Psoas muscle (tissue), 7 donors: ENCODE measurements at regions not wholly inside any gene's neighbourhood (a gene's known extent, or its start where the extent isn't known, plus 50 kb on each side); places are given as distances from the start of the nearest gene placed in this dataset.

Experiments
- ATAC-seq, 4 donors: fragments of 200-7000 bp; cut with Tn5 transposase; one replicate each; pipeline ENCODE4 v1.9.1; 2020; ENCODE audit warnings: moderate library complexity in 3 of 4, mild to moderate bottlenecking in 2 of 4
- DNase-seq, 2 donors: peaks; one replicate each; pipeline ENCODE4 v3.0.0-alpha.2; 2020
- H3K27ac ChIP-seq: fragments of 200-600 bp; one replicate; pipeline ENCODE4 v1.8.0; 2022
- H3K27me3 ChIP-seq, 3 donors: fragments of 200-600 bp in 1 of 3; one replicate each; pipeline versions ENCODE4 v1.6.1 to v1.8.0; 2013 to 2022; ENCODE audit warnings: low read length in 2 of 3, mild to moderate bottlenecking in 2 of 3, moderate library complexity in 1 of 3; ENCODE audit not compliant: insufficient read depth in 3 of 3
- H3K36me3 ChIP-seq, 2 donors: fragments of 200-600 bp in 1 of 2; one replicate each; pipeline versions ENCODE4 v1.6.1 to v1.8.0; 2013 to 2022; ENCODE audit warnings: low read depth in 1 of 2, mild to moderate bottlenecking in 1 of 2, moderate library complexity in 1 of 2; ENCODE audit not compliant: insufficient read depth in 1 of 2
- H3K4me1 ChIP-seq: fragments of 200-600 bp; one replicate; pipeline ENCODE4 v1.8.0; 2022
- H3K4me3 ChIP-seq: fragments of 200-600 bp; one replicate; pipeline ENCODE4 v1.8.0; 2022; ENCODE audit warnings: mild to moderate bottlenecking
- H3K9me3 ChIP-seq: fragments of 200-600 bp; one replicate; pipeline ENCODE4 v1.8.0; 2022
- WGBS, 3 donors: extraction: QIAGEN DNeasy Blood & Tissue Kit; methylation state at CpG; one replicate each; pipeline versions ENCODE4 v1.1.6 to v1.1.7; 2013; 5-methylcytosine and 5-hydroxymethylcytosine counted together
- intact Hi-C, 2 donors: fragments of 100-400 bp; cut with DNase I; formaldehyde crosslinking; loops; one replicate each; pipeline versions ENCODE4 v1.11.0 to v1.14.2; 2022
- TF ChIP-seq, protein P1 (sequence below): fragments of 200-600 bp; IDR thresholded peaks from one replicate; pipeline ENCODE4 v1.8.0; 2022; ENCODE audit warnings: antibody characterized with exemption
- donor health status: healthy with polysubstance abuse.
- donor health status: DM: no; HTN: no; CAD: no; lungs with moderate emphysema.
- donor health status: Bipolar disorder and iron deficiency.
- donor health status: healthy.
- donor health status: DM: yes; HTN: yes; CAD: no.
- donor health status: DM: no; HTN: no; CAD: no.
- donor health status: DM: yes; HTN: yes; CAD: no.

DNA sequence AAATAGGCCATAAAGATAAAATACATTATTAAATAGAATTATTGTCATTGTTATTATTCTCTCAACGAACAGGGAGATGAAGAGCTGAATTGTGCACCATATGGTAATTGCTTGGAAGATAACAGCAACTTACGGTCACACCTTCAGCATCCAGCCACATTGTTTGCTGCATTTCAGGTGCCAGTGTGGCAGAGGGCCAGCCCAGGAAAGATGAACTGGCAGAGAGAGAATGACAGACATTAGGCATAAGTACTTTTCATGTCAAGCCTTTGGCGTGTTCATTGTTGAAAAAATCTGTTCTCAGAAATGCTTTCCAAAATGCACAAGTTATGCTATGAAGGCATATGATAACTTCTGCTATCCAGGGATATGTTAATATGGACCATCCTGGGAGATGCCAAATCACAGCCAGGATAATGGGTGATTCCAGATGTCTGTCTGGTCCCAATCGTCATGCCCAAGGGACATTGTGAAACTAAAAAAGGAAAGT is 748.6 kb upstream of the PIK3C3 start:
- TF ChIP-seq, protein P1, sequence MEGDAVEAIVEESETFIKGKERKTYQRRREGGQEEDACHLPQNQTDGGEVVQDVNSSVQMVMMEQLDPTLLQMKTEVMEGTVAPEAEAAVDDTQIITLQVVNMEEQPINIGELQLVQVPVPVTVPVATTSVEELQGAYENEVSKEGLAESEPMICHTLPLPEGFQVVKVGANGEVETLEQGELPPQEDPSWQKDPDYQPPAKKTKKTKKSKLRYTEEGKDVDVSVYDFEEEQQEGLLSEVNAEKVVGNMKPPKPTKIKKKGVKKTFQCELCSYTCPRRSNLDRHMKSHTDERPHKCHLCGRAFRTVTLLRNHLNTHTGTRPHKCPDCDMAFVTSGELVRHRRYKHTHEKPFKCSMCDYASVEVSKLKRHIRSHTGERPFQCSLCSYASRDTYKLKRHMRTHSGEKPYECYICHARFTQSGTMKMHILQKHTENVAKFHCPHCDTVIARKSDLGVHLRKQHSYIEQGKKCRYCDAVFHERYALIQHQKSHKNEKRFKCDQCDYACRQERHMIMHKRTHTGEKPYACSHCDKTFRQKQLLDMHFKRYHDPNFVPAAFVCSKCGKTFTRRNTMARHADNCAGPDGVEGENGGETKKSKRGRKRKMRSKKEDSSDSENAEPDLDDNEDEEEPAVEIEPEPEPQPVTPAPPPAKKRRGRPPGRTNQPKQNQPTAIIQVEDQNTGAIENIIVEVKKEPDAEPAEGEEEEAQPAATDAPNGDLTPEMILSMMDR = no peak
- H3K9me3 ChIP-seq = no peaks in the 10 kb centered on the region
- no peaks in the 10 kb centered on the region for H3K36me3 ChIP-seq
- 73 to 78% (median 76%) methylated on average over 4 of the region's 4 CpGs for WGBS, 3 donors
- DNase-seq (no peak), ATAC-seq (no peak)
- intact Hi-C loops = no loop called here
- H3K4me1 ChIP-seq = no peaks in the 10 kb centered on the region
- H3K27ac ChIP-seq = no peak overlapping the region
- no peaks in the 10 kb centered on the region for H3K27me3 ChIP-seq
- no peak overlapping the region for H3K4me3 ChIP-seq

DNA sequence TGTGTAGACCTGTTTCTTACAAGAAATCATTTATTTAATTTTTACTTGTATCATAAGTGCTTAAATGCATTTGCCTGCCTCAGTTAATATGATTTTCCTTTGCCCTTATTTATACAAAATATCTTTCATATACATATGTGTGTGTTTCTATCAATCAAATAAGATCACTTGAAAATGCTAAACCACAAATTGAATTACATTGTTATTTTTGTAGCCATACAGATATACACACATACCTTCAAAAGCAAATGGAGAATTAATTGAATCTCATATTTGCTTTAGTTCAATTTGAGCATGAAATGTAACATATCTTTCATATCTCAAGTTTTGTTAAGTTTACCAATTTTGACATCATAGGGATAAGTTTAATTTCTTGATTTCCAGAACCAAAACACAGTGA is 755.8 kb upstream of the PIK3C3 start:
- DNase-seq (no peak), ATAC-seq (no peak)
- TF ChIP-seq, protein P1 = no peak
- no peak overlapping the region for H3K4me3 ChIP-seq
- no peak overlapping the region for H3K27ac ChIP-seq
- no peaks in the 10 kb centered on the region for H3K36me3 ChIP-seq
- intact Hi-C loops = no loop called here
- H3K27me3 ChIP-seq = no peaks in the 10 kb centered on the region
- H3K4me1 ChIP-seq = no peaks in the 10 kb centered on the region
- H3K9me3 ChIP-seq = peaks cover 4% of the 10 kb centered on the region

DNA sequence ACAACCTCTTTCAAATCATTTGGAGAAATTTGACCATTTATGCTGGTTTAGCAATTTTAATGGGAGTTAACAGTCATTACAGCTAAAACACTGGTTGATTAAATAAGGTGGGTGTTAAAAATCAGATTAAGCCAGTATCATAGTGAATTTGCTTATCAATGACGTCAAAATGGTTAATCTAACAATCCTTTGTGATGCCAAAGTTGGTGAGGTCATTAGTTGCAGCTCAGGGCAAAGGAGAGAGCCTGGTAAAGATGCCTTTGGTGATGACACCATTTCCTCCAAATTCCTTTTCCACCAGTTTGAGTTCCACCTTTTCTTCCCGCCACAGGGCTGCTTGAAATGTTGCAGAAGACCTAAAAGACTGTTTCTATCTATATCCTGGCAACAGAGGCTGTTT is 757.1 kb upstream of the PIK3C3 start:
- TF ChIP-seq, protein P1 = no peak
- Histone ChIP-seq H3K4me3 (no peak overlapping the region), H3K4me1 (no peaks in the 10 kb centered on the region), H3K36me3 (no peaks in the 10 kb centered on the region), H3K9me3 (peaks cover 4% of the 10 kb centered on the region), H3K27me3 (no peaks in the 10 kb centered on the region), H3K27ac (no peak overlapping the region)
- intact Hi-C loops = no loop called here
- 73 to 81% (median 80%) methylated on average over 2 of the region's 2 CpGs for WGBS, 3 donors
- ATAC-seq (no peak), DNase-seq (no peak)

DNA sequence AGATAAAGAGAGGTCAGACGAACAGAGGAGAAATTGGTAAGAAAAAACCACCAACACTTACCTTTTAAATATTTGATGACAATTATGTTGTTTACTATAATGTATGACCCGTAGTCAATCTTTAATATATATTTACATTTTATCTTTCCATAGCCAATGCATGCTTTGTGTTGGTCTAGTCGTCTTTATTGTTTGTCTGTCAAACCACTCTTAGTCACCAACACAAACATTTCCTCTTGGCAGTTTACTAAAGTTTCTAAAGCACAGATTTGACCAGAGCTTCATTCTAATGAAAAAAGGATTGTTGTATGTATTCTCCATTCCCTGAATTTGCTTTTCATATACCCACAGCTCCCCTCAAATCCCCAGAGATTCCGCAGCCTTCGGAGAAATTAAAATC is 784.7 kb upstream of the PIK3C3 start:
- no peak overlapping the region for H3K4me3 ChIP-seq
- H3K36me3 ChIP-seq = no peaks in the 10 kb centered on the region
- no peaks in the 10 kb centered on the region for H3K9me3 ChIP-seq
- intact Hi-C loops = no loop called here
- DNase-seq (no peak), ATAC-seq (no peak)
- TF ChIP-seq, protein P1 = no peak
- peaks cover 0 to 3% (median 0%) of the 10 kb centered on the region in 3 donors for H3K27me3 ChIP-seq
- 64 to 73% (median 69%) methylated on average over 5 of the region's 5 CpGs for WGBS, 3 donors
- no peaks in the 10 kb centered on the region for H3K4me1 ChIP-seq
- H3K27ac ChIP-seq = no peak overlapping the region

DNA sequence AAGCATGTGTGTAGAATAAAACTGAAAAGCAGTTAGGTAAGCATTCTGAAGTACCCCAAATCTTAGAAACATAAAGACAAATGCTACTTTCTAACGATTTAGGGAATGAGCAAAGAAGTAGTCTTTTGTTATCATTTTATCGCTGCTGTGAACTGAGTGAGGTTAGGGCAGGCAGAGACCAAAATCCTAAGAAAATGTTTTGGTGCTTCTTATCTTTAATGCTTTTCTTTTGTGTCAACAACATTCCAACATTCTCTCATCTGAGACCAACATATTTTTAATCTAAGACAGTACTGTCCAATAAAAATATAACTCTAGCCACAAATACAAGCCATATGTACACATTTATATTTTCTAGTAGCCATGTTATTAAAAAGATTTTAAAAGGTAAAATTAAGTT is 789.4 kb upstream of the PIK3C3 start:
- H3K27ac ChIP-seq = no peak overlapping the region
- no peaks in the 10 kb centered on the region for H3K9me3 ChIP-seq
- peaks cover 0 to 3% (median 0%) of the 10 kb centered on the region in 3 donors for H3K27me3 ChIP-seq
- H3K4me3 ChIP-seq = no peak overlapping the region
- H3K4me1 ChIP-seq = no peaks in the 10 kb centered on the region
- TF ChIP-seq, protein P1 = no peak
- intact Hi-C loops = no loop called here
- DNase-seq (no peak), ATAC-seq (no peak)
- WGBS, 3 donors = 78 to 82% (median 79%) methylated on average over 2 of the region's 2 CpGs
- H3K36me3 ChIP-seq = no peaks in the 10 kb centered on the region
